WTC11 (cell line): ENCODE measurements at regions not wholly inside any gene's neighbourhood (a gene's known extent, or its start where the extent isn't known, plus 50 kb on each side); places are given as distances from the start of the nearest gene placed in this dataset.

Experiments
- ATAC-seq: fragments of 200-7000 bp; cut with Tn5 transposase; 2 replicates; pipeline ENCODE4 v1.10.0; 2021; ENCODE audit warnings: mild to moderate bottlenecking, moderate library complexity
- CTCF ChIA-PET: fragments of 300-600 bp; sonication (Branson Sonifier 250); formaldehyde crosslinking; loops from one replicate; lab custom pipeline; 2021; ENCODE audit warnings: antibody characterized with exemption; lab: Charles Lee
- POLR2A ChIA-PET: fragments of 350-600 bp; sonication (Branson Sonifier 250); formaldehyde crosslinking; loops from one replicate; lab custom pipeline; 2021; ENCODE audit warnings: antibody characterized with exemption; lab: Charles Lee
- DNase-seq: peaks from one replicate; pipeline ENCODE4 v3.0.0; 2021; ENCODE audit warnings: low spot score
- H3K27ac Mint-ChIP-seq: 2 replicates; pipeline ENCODE4 v1.8.0; 2021; ENCODE audit warnings: mixed read lengths
- H3K27me3 Mint-ChIP-seq: 2 replicates; pipeline ENCODE4 v1.8.0; 2021; ENCODE audit warnings: low read depth, mild to moderate bottlenecking, moderate library complexity, mixed read lengths
- H3K36me3 Mint-ChIP-seq: 2 replicates; pipeline ENCODE4 v1.8.0; 2021; ENCODE audit warnings: mixed read lengths
- H3K4me1 Mint-ChIP-seq: 2 replicates; pipeline ENCODE4 v1.8.0; 2022; ENCODE audit warnings: mixed read lengths
- H3K4me3 Mint-ChIP-seq: 2 replicates; pipeline ENCODE4 v1.8.0; 2021; ENCODE audit warnings: mild to moderate bottlenecking, moderate library complexity, mixed read lengths
- H3K9me3 Mint-ChIP-seq: 2 replicates; pipeline ENCODE4 v1.8.0; 2021; ENCODE audit warnings: mixed read lengths
- AFF4 ChIP-seq: sonication (generic); formaldehyde crosslinking; IDR thresholded peaks from 2 replicates; pipeline ENCODE4 v1.8.1; 2023; ENCODE audit warnings: mild to moderate bottlenecking, missing genetic modification reagents, borderline replicate concordance
- ATF1 ChIP-seq: sonication (generic); formaldehyde crosslinking; IDR thresholded peaks from 2 replicates; pipeline ENCODE4 v1.8.1; 2023; ENCODE audit warnings: mild to moderate bottlenecking, moderate library complexity, missing genetic modification reagents
- E2F4 ChIP-seq: sonication (generic); formaldehyde crosslinking; IDR thresholded peaks from 2 replicates; pipeline ENCODE4 v1.8.1; 2022; ENCODE audit warnings: low read depth, mild to moderate bottlenecking, moderate library complexity, missing genetic modification reagents, borderline replicate concordance
- ELF4 ChIP-seq: sonication (generic); formaldehyde crosslinking; IDR thresholded peaks from 2 replicates; pipeline ENCODE4 v1.8.1; 2022; ENCODE audit warnings: low read depth, mild to moderate bottlenecking, moderate library complexity, missing genetic modification reagents
- FOXJ3 ChIP-seq: sonication (generic); formaldehyde crosslinking; IDR thresholded peaks from 2 replicates; pipeline ENCODE4 v1.9.0; 2021; ENCODE audit warnings: missing genetic modification reagents, mild to moderate bottlenecking, borderline replicate concordance
- FOXK1 ChIP-seq: sonication (generic); formaldehyde crosslinking; IDR thresholded peaks from 2 replicates; pipeline ENCODE4 v1.8.0; 2022; ENCODE audit warnings: mild to moderate bottlenecking, moderate library complexity, missing genetic modification reagents
- GRHL2 ChIP-seq: fragments of 250-450 bp; sonication (Bioruptor Pico); IDR thresholded peaks from 2 replicates; pipeline ENCODE4 v1.8.0; 2022; ENCODE audit warnings: mild to moderate bottlenecking, moderate library complexity; ENCODE audit not compliant: insufficient replicate concordance, severe bottlenecking
- HMGA2 ChIP-seq: fragments of 250-450 bp; sonication (Bioruptor Pico); IDR thresholded peaks from 2 replicates; pipeline ENCODE4 v1.4.0; 2021; ENCODE audit warnings: mild to moderate bottlenecking, moderate library complexity
- IRF1 ChIP-seq: sonication (generic); formaldehyde crosslinking; IDR thresholded peaks from 2 replicates; pipeline ENCODE4 v1.8.0; 2023; ENCODE audit warnings: missing genetic modification reagents
- KAT7 ChIP-seq: sonication (generic); formaldehyde crosslinking; IDR thresholded peaks from 2 replicates; pipeline ENCODE4 v1.8.1; 2023; ENCODE audit warnings: missing genetic modification reagents, mild to moderate bottlenecking, borderline replicate concordance
- NFATC4 ChIP-seq: fragments of 250-450 bp; sonication (Bioruptor Pico); IDR thresholded peaks from 2 replicates; pipeline ENCODE4 v1.9.0; 2021; ENCODE audit warnings: mild to moderate bottlenecking
- NR3C1 ChIP-seq: sonication (generic); formaldehyde crosslinking; conservative IDR thresholded peaks from 2 replicates; pipeline ENCODE4 v1.8.1; 2023; ENCODE audit warnings: low read depth, mild to moderate bottlenecking, missing genetic modification reagents
- RELA ChIP-seq: sonication (generic); formaldehyde crosslinking; IDR thresholded peaks from 2 replicates; pipeline ENCODE4 v1.8.1; 2022; ENCODE audit warnings: missing genetic modification reagents, mild to moderate bottlenecking, borderline replicate concordance
- SMAD3 ChIP-seq: sonication (generic); formaldehyde crosslinking; IDR thresholded peaks from 2 replicates; pipeline ENCODE4 v1.8.0; 2022; ENCODE audit warnings: missing genetic modification reagents, mild to moderate bottlenecking, borderline replicate concordance
- SMAD4 ChIP-seq: sonication (generic); formaldehyde crosslinking; IDR thresholded peaks from 2 replicates; pipeline ENCODE4 v1.8.0; 2022; ENCODE audit warnings: mild to moderate bottlenecking, missing genetic modification reagents
- SOX15 ChIP-seq: fragments of 250-450 bp; sonication (Bioruptor Pico); IDR thresholded peaks from 2 replicates; pipeline ENCODE4 v1.9.0; 2021; ENCODE audit warnings: mild to moderate bottlenecking
- TEAD4 ChIP-seq: sonication (generic); formaldehyde crosslinking; IDR thresholded peaks from 2 replicates; pipeline ENCODE4 v1.8.0; 2022; ENCODE audit warnings: mild to moderate bottlenecking, missing genetic modification reagents
- USF2 ChIP-seq: sonication (generic); formaldehyde crosslinking; IDR thresholded peaks from 2 replicates; pipeline ENCODE4 v1.8.1; 2023; ENCODE audit warnings: mild to moderate bottlenecking, missing genetic modification reagents, moderate library complexity
- ZNF423 ChIP-seq: fragments of 250-450 bp; sonication (Bioruptor Pico); IDR thresholded peaks from 2 replicates; pipeline ENCODE4 v2.1.2; 2022; ENCODE audit warnings: mild to moderate bottlenecking, moderate library complexity
- ZNF425 ChIP-seq: fragments of 250-450 bp; sonication (Bioruptor Pico); conservative IDR thresholded peaks from 2 replicates; pipeline ENCODE4 v1.9.0; 2021; ENCODE audit warnings: mild to moderate bottlenecking
- ZNF512 ChIP-seq: sonication (generic); formaldehyde crosslinking; IDR thresholded peaks from 2 replicates; pipeline ENCODE4 v1.8.1; 2022; ENCODE audit warnings: missing genetic modification reagents, borderline replicate concordance
- ZNF671 ChIP-seq: fragments of 250-450 bp; sonication (Bioruptor Pico); IDR thresholded peaks from 2 replicates; pipeline ENCODE4 v1.8.0; 2021; ENCODE audit warnings: mild to moderate bottlenecking
- ZSCAN18 ChIP-seq: fragments of 250-450 bp; sonication (Bioruptor Pico); IDR thresholded peaks from 2 replicates; pipeline ENCODE4 v2.1.2; 2022; ENCODE audit warnings: mild to moderate bottlenecking, moderate library complexity

GRCh38 chr9:8114826-8115225 lies 315.2 kb upstream of the DMAC1 start:
- no peaks in the 10 kb centered on the region for H3K36me3 Mint-ChIP-seq
- no peaks in the 10 kb centered on the region for H3K9me3 Mint-ChIP-seq
- no peak overlapping the region for H3K4me3 Mint-ChIP-seq
- ChIA-PET CTCF (no interaction called here), POLR2A (no interaction called here)
- no peak overlapping the region for H3K27ac Mint-ChIP-seq
- DNase-seq, result no peak
- peaks cover 11% of the 10 kb centered on the region for H3K4me1 Mint-ChIP-seq
- ATAC-seq, result no peak
- TF ChIP-seq ZSCAN18 (CRISPR knock-in tag), result no peak
- TF ChIP-seq NFATC4 (CRISPR knock-in tag), result no peak
- TF ChIP-seq USF2 (CRISPR knock-in tag), result no peak
- TF ChIP-seq SMAD3, result no peak
- TF ChIP-seq KAT7, result no peak
- TF ChIP-seq AFF4 (CRISPR knock-in tag), result no peak
- no peak for TF ChIP-seq FOXJ3
- TF ChIP-seq GRHL2 (CRISPR knock-in tag), result no peak
- H3K27me3 Mint-ChIP-seq, result no peaks in the 10 kb centered on the region; the same call in 1 of the 2 replicates

GRCh38 chr9:8106362-8106761 lies 306.8 kb upstream of the DMAC1 start:
- ATAC-seq, result no peak
- peaks cover 12% of the 10 kb centered on the region; the same call in 1 of the 2 replicates for H3K9me3 Mint-ChIP-seq
- H3K27ac Mint-ChIP-seq, result no peak overlapping the region
- no peak overlapping the region for H3K4me3 Mint-ChIP-seq
- H3K36me3 Mint-ChIP-seq, result peaks cover 3% of the 10 kb centered on the region; the same call in 1 of the 2 replicates
- ChIA-PET POLR2A (no interaction called here), CTCF (no interaction called here)
- H3K27me3 Mint-ChIP-seq, result no peaks in the 10 kb centered on the region
- DNase-seq, result no peak
- peaks cover 11% of the 10 kb centered on the region for H3K4me1 Mint-ChIP-seq
- TF ChIP-seq ATF1, result no peak
- TF ChIP-seq SOX15 (CRISPR knock-in tag), result no peak
- no peak for TF ChIP-seq ZNF423 (CRISPR knock-in tag)
- TF ChIP-seq RELA (CRISPR knock-in tag), result no peak
- TF ChIP-seq FOXK1, result no peak
- TF ChIP-seq E2F4 (CRISPR knock-in tag), result no peak
- no peak for TF ChIP-seq IRF1 (CRISPR knock-in tag)
- TF ChIP-seq ZNF671 (CRISPR knock-in tag), result no peak
- no peak for TF ChIP-seq ZNF512 (CRISPR knock-in tag)
- no peak for TF ChIP-seq ZSCAN18 (CRISPR knock-in tag)
- no peak for TF ChIP-seq ELF4 (CRISPR knock-in tag)
- no peak for TF ChIP-seq NR3C1
- TF ChIP-seq SMAD4 (CRISPR knock-in tag), result no peak
- TF ChIP-seq TEAD4 (CRISPR knock-in tag), result no peak
- no peak for TF ChIP-seq HMGA2 (CRISPR knock-in tag)
- TF ChIP-seq ZNF425 (CRISPR knock-in tag), result no peak
